HG03469 (cell line): ENCODE measurements at regions not wholly inside any gene's neighbourhood (a gene's known extent, or its start where the extent isn't known, plus 50 kb on each side); places are given as distances from the start of the nearest gene placed in this dataset.
"Not testable (repeated sequence)": the region's sequence is repeated elsewhere in the genome, so short reads cannot be mapped to it uniquely, and the experiment has no call there.

Experiments
- ATAC-seq: cut with Tn5 transposase; IDR thresholded peaks from one replicate; pipeline ENCODE4 v1.9.1; 2021; ENCODE audit warnings: mild to moderate bottlenecking, moderate library complexity, moderate number of reproducible peaks; ENCODE audit not compliant: unreplicated experiment

- no peak for ATAC-seq
Measured at GRCh38 chr6:81051952-81052351, 700.5 kb downstream of the TENT5A start.

- ATAC-seq, result no peak
Measured at GRCh38 chr6:81049425-81050042, 702.9 kb downstream of the TENT5A start.

GRCh38 chr6:81031416-81031815 is 721.1 kb downstream of the TENT5A start:
- no peak for ATAC-seq

- no peak for ATAC-seq
Measured at GRCh38 chr6:81026041-81026553, 726.4 kb downstream of the TENT5A start.

- no peak for ATAC-seq
Measured at GRCh38 chr6:81023709-81024108, 728.8 kb downstream of the TENT5A start.

GRCh38 chr6:81023007-81023582 is 729.4 kb downstream of the TENT5A start:
- no peak for ATAC-seq

- ATAC-seq, result not testable (repeated sequence)
Measured at GRCh38 chr6:81017586-81017985, 734.9 kb downstream of the TENT5A start.

- no peak for ATAC-seq
Measured at GRCh38 chr6:81003894-81004293, 748.6 kb downstream of the TENT5A start.

GRCh38 chr6:81003156-81003555 is 749.3 kb downstream of the TENT5A start:
- ATAC-seq, result no peak

- no peak for ATAC-seq
Measured at GRCh38 chr6:81002126-81002525, 750.4 kb downstream of the TENT5A start.

GRCh38 chr6:80991316-80991715 is 761.2 kb downstream of the TENT5A start:
- ATAC-seq, result no peak

GRCh38 chr6:80988892-80989291 is 763.6 kb downstream of the TENT5A start:
- ATAC-seq, result no peak

- no peak for ATAC-seq
Measured at GRCh38 chr6:80988286-80988685, 764.2 kb downstream of the TENT5A start.

- ATAC-seq, result not testable (repeated sequence)
Measured at GRCh38 chr6:80981226-80981625, 771.3 kb downstream of the TENT5A start.

- no peak for ATAC-seq
Measured at GRCh38 chr6:80976336-80976735, 776.1 kb downstream of the TENT5A start.

- ATAC-seq, result no peak
Measured at GRCh38 chr6:80974579-80974978, 777.9 kb downstream of the TENT5A start.

- ATAC-seq, result no peak
Measured at GRCh38 chr6:80969439-80969838, 783.0 kb downstream of the TENT5A start.

GRCh38 chr6:80967609-80968008 is 784.9 kb downstream of the TENT5A start:
- ATAC-seq, result no peak

- ATAC-seq, result no peak
Measured at GRCh38 chr6:80962382-80962781, 790.1 kb downstream of the TENT5A start.

- ATAC-seq, result no peak
Measured at GRCh38 chr6:80961166-80961565, 791.3 kb downstream of the TENT5A start.

- ATAC-seq, result no peak
Measured at GRCh38 chr6:80959034-80959433, 793.4 kb downstream of the TENT5A start.

- no peak for ATAC-seq
Measured at GRCh38 chr6:80956898-80957297, 795.6 kb downstream of the TENT5A start.

GRCh38 chr6:80952479-80952878 is 800.0 kb downstream of the TENT5A start:
- not testable (repeated sequence) for ATAC-seq
